ENCODE measurements at regions not wholly inside any gene's neighbourhood (a gene's known extent, or its start where the extent isn't known, plus 50 kb on each side); places are given as distances from the start of the nearest gene placed in this dataset.

DNA sequence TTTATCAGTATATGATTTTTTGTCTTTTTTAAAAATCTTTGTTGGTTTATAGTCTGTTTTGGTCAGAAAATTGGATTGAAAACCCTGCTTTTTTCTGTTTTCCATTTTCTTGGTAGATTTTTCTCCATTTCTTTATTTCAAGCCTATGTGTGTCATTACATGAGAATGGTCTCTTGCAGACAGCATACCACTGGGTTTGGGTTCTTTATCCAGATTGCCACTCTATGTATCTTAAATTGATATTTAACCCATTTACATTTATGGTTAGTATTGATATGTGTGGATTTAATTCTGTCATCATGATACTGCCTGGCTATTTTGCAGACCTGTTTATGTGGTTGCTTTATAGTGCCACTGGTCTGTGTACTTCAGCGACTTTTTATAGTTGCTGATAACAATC lies 239.9 kb upstream of the NDST4 start:
- no peak for DNase-seq (ENCODE audit: insufficient read length, low spot score)
- TF ChIP-seq, protein P1, sequence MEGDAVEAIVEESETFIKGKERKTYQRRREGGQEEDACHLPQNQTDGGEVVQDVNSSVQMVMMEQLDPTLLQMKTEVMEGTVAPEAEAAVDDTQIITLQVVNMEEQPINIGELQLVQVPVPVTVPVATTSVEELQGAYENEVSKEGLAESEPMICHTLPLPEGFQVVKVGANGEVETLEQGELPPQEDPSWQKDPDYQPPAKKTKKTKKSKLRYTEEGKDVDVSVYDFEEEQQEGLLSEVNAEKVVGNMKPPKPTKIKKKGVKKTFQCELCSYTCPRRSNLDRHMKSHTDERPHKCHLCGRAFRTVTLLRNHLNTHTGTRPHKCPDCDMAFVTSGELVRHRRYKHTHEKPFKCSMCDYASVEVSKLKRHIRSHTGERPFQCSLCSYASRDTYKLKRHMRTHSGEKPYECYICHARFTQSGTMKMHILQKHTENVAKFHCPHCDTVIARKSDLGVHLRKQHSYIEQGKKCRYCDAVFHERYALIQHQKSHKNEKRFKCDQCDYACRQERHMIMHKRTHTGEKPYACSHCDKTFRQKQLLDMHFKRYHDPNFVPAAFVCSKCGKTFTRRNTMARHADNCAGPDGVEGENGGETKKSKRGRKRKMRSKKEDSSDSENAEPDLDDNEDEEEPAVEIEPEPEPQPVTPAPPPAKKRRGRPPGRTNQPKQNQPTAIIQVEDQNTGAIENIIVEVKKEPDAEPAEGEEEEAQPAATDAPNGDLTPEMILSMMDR (IDR thresholded peaks at IDR 0.05; ENCODE audit: insufficient read depth, missing control alignments): no peak
- FAIRE-seq: no peak

DNA sequence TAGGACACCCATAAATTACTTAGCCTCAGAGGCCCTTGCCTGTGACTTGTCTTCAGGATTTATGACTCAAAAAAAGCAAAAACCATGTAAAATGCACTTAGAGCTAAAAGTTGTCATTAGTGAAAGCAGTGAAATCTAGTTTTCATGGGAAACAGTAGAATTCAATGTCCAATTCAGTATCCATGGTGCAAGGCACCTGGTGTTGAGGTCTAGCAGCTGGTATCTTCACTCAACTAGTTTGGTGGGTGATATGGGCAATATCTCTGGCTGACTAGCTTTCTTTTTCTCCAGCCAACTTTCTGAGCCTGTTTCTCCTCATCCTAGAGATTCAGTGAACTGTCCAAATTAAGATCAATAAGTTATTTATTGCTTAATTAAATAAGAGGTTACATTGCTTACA lies 229.8 kb upstream of the NDST4 start:
- TF ChIP-seq, protein P1 (IDR thresholded peaks at IDR 0.05; ENCODE audit: insufficient read depth, missing control alignments): no peak
- DNase-seq (ENCODE audit: insufficient read length, low spot score) (no peak), FAIRE-seq (no peak)

DNA sequence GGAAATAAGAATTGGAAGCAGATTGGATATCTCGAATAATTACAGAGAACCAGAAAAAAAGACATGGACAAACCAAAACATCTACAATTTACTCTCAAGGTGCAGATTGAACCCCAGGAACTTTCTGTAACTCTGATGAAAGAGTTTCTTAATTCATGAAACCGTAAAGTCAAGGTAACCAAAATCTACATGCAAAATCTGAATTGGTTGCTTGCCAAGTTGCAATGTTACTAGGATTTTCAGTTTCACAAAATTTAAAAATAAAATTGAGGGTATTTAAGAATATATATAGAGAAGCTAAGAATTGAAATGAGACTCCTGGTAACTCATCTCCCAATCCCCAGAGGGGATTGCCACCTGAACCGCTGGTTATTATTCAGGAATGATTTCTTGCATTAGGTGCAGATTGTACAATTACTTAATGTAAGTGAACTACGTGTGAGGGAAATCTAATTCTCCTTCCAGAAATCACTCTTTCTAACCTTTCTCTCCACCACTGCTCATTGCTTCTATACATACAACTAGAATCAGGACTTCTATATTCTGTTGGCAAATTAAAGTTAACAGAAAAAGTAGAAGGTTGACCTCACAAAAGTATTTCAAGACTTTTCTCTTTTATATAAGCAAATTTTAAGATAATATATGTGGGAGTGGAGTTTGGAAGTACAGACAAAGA lies 221.5 kb upstream of the NDST4 start:
- TF ChIP-seq, protein P1 (IDR thresholded peaks at IDR 0.05; ENCODE audit: insufficient read depth, missing control alignments): no peak
- DNase-seq (ENCODE audit: insufficient read length, low spot score) (no peak), FAIRE-seq (no peak)

DNA sequence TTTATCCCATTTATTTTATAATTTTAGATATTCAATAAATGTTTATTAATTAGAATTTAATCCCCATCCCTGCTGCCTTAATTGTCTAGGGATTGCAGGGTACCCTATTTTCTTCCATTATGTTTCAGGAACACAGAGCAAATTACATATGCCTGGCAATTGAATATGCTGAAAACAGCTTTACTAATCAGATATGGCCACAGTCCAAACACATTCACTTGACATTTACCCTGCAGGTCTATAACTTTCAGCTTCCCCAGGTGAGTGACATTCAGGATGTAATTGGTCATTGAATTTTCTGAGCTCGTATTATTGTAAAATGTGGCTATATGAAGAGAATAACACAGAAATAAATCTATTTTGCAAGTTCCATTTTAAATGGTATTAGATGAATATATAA lies 218.7 kb upstream of the NDST4 start:
- TF ChIP-seq, protein P1 (IDR thresholded peaks at IDR 0.05; ENCODE audit: insufficient read depth, missing control alignments): no peak
- FAIRE-seq (no peak), DNase-seq (ENCODE audit: insufficient read length, low spot score) (no peak)

DNA sequence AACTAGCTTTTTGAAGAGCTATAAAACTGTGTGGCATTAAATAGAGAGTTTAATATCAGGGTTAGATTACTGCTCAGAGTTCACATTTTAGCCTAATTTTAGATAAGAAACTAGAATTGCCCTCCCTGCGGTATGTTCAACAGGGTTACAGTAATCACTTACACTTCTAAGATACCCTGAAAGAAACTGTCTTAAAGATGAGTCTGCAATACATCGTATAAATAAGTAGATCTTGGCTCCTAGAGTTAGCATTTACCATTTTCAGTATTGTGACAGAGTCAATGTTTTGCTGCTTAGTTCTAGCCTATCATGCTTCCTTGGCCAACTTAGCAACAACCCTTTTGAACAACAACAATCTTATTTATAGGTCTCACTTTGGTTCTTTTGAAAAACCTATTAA lies 217.8 kb upstream of the NDST4 start:
- FAIRE-seq (no peak), DNase-seq (ENCODE audit: insufficient read length, low spot score) (no peak)
- TF ChIP-seq, protein P1 (IDR thresholded peaks at IDR 0.05; ENCODE audit: insufficient read depth, missing control alignments): no peak

DNA sequence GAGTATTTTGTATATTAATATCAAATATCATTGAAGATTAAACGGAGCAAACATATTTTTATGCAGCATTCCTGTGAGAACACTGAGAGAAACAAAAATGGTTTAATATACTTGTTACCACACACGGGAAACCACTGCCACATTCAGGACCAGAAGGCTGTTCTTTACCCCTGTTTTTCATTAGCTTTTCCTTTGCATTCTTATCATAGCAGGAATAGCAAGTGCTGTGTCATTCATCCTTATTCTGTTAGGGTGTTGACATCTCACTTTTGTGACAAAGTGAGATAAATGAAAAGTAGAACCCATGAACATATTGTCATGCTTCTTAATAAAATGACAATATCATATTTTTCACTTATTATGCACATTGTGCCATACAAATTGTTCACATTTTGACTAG lies 212.4 kb upstream of the NDST4 start:
- FAIRE-seq: no peak
- TF ChIP-seq, protein P1 (IDR thresholded peaks at IDR 0.05; ENCODE audit: insufficient read depth, missing control alignments): no peak
- no peak for DNase-seq (ENCODE audit: insufficient read length, low spot score)

DNA sequence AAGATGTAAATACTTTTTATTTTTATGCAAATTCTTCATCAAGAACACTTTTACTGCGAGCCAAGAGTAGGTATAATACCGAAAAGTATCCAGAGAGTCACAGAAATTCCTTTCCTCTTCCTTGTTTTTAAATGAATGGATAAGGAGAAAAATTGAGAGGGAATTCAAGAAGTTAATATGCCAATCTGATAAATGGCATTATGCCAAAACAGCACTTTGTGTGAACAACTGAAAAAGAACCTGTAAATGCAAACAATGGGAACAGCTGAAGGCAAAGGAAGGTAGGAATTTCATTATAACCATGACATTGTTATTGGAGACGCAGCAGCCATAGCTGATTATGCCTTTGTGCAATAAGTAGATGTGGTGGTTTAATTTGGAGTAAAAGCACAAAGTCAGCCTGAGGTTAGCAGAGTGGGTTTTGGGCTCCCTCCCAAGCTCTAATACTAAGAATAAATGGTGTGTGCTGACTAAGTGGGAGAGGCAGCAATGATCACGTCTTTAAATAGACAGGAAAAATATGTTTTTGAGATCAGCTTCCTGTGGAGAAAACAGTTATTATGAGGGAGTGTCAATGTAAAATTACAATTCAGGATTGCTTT lies 209.8 kb upstream of the NDST4 start:
- FAIRE-seq: no peak
- TF ChIP-seq, protein P1 (IDR thresholded peaks at IDR 0.05; ENCODE audit: insufficient read depth, missing control alignments): no peak
- DNase-seq (ENCODE audit: insufficient read length, low spot score): no peak
